HG02970 (cell line): ENCODE measurements at regions not wholly inside any gene's neighbourhood (a gene's known extent, or its start where the extent isn't known, plus 50 kb on each side); places are given as distances from the start of the nearest gene placed in this dataset.
"Not testable (repeated sequence)": the region's sequence is repeated elsewhere in the genome, so short reads cannot be mapped to it uniquely, and the experiment has no call there.

ENCODE experiments used
- ATAC-seq: cut with Tn5 transposase; IDR thresholded peaks from one replicate; pipeline ENCODE4 v1.9.1; 2021; ENCODE audit warnings: mild to moderate bottlenecking, moderate library complexity, moderate number of reproducible peaks; ENCODE audit not compliant: unreplicated experiment, low FRiP score

DNA sequence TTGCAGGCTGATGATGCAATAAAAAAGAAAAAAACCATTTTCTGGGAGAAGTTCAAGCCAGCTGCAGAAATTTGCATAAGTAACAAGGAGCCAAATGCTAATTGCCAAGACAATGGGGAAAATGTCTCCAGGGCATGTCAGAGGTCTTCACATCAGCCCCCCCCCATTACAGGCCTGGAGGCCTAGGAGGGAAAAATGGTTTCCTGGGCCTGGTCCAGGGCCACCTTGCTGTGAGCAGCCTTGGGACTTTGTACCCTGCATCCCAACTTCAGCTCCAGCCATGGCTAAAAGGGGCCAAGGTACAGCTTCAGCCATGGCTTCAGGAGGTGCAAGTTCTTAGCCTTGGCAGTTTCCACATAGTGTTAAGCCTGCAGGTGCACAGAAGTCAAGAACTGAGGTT, 160.0 kb upstream of the IRS4 start:
- not testable (repeated sequence) for ATAC-seq

- no peak for ATAC-seq
These were observed 156.1 kb upstream of the IRS4 start for GRCh38 chrX:108892501-108892900.

DNA sequence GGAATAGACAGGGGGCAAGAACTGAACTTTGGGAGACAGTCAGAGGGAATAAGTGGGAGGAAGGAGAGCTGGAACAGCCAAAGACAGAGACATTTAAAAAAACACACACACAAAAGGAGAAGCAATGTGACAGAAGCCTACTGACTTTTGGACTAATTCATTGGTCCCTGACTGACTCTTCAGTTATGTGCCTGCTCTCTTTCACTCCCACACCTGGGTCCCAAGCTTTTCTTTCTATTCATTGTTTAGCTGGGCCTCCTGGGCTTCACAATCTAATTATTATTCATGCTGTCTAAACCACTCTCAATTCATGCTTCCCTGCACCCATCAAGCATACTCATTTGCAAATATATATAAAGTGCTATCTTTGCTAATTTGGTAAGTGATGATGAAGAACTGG, 139.2 kb upstream of the IRS4 start:
- no peak for ATAC-seq

- ATAC-seq: not testable (repeated sequence)
These were observed 106.7 kb upstream of the IRS4 start for GRCh38 chrX:108843039-108843438.

GRCh38 chrX:108833993-108834392, 97.6 kb upstream of the IRS4 start:
- ATAC-seq: no peak

- ATAC-seq: no peak
These were observed 75.5 kb upstream of the IRS4 start for GRCh38 chrX:108811891-108812290.

DNA sequence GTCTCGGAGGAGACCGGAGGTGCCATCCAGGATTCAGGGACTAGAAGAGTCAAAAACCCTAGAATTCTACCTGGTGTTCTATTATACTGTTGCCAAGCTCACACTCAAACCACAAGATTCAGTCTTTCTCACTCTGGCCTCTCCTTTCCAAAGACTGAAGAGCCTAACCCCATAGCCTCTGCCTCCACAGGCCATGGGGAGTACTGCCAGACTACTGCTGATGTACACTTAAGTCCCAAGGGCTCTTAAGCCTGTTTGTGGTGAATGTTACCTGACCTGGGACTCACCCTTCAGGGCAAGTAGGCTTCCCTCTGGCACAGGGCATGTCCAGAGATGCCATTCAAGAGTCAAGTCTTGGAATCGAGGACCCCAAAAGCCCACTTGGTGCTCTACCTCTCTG, 58.9 kb upstream of the IRS4 start:
- no peak for ATAC-seq
